Erythroblast (primary cell): ENCODE measurements at regions not wholly inside any gene's neighbourhood (a gene's known extent, or its start where the extent isn't known, plus 50 kb on each side); places are given as distances from the start of the nearest gene placed in this dataset.

Experiments
- GATA1 ChIP-seq: IDR thresholded peaks from 2 replicates; pipeline ENCODE4 v1.6.1; 2011; ENCODE audit warnings: low read depth, mild to moderate bottlenecking, control low read depth, low read length, moderate library complexity
- POLR2A ChIP-seq: IDR thresholded peaks from 2 replicates; pipeline ENCODE4 v1.6.1; 2011; ENCODE audit warnings: mild to moderate bottlenecking, low read length

DNA sequence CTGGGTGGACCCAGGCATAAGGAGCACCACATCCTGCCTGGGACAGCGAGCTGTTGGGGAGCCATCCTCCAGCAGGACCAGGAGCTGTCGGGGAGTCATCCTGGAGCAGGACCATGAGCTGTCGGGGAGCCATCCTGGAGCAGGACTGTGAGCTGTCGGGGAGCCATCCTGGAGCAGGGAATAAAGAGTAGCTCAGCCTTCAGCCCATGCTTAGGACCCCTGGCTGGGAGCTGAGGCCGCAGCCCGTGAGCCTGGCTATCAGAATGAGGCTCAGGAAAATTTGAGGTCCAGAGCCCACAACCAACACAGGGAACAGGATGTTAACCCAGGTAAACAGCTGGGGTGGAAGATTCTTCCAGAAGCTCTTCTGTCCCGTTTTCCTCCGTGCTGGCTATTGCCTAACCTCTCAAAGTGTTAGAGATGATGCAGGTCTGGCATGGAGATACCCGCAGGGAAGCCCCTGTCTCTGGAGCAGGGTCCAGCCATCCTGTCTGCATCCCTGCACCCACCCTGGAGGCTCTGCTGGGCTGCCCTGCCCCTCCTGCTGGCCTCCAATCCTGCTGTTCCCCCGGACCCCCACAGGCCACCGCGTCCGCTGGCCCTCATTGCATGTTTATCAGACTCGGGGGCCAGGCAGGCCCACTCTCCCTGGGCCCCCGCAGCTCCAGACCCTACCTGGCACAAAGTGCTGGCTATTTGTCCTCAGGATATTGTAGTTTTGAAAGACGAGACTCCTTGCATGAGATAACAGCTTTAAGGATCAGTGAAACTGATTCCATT, 243.5 kb upstream of the MYT1L start:
- TF ChIP-seq POLR2A (no peak), GATA1 (no peak)
